ENCODE measurements at regions not wholly inside any gene's neighbourhood (a gene's known extent, or its start where the extent isn't known, plus 50 kb on each side); places are given as distances from the start of the nearest gene placed in this dataset.

- no peak for TF ChIP-seq EP300 (IDR thresholded peaks at IDR 0.05; ENCODE audit: borderline replicate concordance in 1 of 2, low read depth in 2 of 2, low read length in 2 of 2)
- TF ChIP-seq SP4 (IDR thresholded peaks at IDR 0.05; ENCODE audit: low read length): no peak
- TF ChIP-seq CTBP2 (IDR thresholded peaks at IDR 0.05; ENCODE audit: borderline replicate concordance, insufficient read depth, insufficient read length, low read length): no peak
- TF ChIP-seq JUN (IDR thresholded peaks at IDR 0.05; ENCODE audit: low read depth, low read length): no peak
- no peak for TF ChIP-seq POLR2A (IDR thresholded peaks at IDR 0.05; ENCODE audit: control extremely low read depth in 1 of 2, low read depth in 2 of 2, low read length in 2 of 2)
- no peak for TF ChIP-seq CHD2 (IDR thresholded peaks at IDR 0.05; ENCODE audit: low read length)
- no peak for TF ChIP-seq CTCF (IDR thresholded peaks at IDR 0.05; ENCODE audit: control extremely low read depth in 1 of 3, insufficient read depth in 1 of 3, low read depth in 1 of 3, low read length in 3 of 3)
These were observed 101.8 kb upstream of the TLR3 start (continued) for GRCh38 chr4:185966997-185967775.

Measured in H1 (cell line).